Activated T-cell treated with anti-CD3 and anti-CD28 coated beads for 1 hour (primary cell): ENCODE measurements at regions not wholly inside any gene's neighbourhood (a gene's known extent, or its start where the extent isn't known, plus 50 kb on each side); places are given as distances from the start of the nearest gene placed in this dataset.
"Not testable (repeated sequence)": the region's sequence is repeated elsewhere in the genome, so short reads cannot be mapped to it uniquely, and the experiment has no call there.

ENCODE experiments used
- DNase-seq: peaks from one replicate; pipeline ENCODE4 v3.0.0-alpha.2; 2020; ENCODE audit warnings: low read depth

DNA sequence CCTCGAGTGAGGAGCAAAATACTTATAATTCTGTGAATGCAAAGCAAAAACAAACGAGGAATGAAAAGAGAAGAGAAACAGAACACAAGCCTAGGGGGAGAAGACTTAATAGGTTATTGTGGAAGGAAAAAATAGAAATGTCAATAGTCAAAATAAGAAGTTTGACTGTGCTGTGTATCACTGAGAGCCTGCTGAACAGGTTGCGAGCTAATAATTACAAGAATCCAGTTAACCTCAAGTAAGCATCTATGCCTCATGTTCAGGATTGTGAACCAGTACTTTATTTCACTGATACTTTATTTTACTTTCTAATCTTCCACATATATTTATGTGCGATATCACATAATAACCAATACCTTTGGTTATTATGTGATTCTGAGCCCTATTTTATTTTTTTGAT is 316.7 kb downstream of the OTUD1 start:
- no peak for DNase-seq

DNA sequence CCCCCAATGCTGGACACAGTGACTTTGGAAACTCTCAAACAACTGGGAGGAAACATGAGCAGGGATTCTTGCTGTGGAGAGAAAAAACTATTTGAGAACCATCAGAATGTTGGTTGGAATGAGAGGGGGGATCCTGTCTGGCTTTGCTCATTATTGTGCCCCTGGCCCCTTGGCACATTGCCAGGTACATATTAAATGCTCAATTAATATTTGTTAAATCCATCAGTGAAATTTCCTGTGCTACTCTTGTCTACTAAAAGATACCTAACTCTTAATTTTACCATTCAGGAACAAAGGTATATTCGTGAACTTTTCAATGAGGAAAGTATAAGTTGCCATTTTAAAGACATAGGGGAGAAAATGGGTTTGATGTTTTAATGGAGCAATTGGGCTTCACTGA is 329.4 kb downstream of the OTUD1 start:
- no peak for DNase-seq

DNA sequence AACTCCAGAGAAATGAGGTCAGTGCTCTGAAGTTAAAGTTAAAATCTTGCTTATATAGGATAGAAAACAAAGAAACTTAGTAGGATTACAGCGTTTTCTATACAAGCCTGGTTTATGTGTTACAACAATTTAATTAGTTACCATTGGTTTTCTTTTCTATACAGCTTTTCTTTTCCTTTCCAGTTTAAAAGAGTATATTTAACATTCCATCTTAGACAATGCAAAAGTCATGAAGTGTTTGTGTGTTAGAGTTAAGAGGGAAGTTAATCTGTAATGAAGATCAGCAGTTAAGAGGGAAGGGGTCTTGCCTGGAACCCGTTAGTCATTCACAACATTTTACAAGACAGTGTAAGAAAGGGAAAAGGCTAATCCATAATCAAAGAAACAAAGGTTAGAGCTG is 338.3 kb downstream of the OTUD1 start:
- no peak for DNase-seq

DNA sequence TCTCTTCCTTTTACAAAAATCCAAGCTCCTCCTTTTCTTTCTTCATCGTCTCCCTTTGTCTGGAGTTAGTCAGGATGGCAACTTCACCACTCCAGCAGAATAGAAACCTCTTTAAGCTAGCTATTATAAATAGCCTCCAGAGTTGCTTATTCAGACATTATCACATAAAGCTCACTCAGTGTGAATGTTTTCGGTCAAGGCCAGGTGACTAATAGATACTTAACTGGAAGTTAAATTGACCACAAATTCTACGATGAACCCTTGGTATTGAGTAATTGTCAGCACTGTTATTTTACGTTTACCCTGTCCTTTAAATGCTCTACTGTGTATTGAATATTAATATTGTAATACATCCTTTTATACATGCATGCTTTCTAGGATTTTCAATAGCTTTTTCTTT is 340.4 kb downstream of the OTUD1 start:
- DNase-seq, result no peak

DNA sequence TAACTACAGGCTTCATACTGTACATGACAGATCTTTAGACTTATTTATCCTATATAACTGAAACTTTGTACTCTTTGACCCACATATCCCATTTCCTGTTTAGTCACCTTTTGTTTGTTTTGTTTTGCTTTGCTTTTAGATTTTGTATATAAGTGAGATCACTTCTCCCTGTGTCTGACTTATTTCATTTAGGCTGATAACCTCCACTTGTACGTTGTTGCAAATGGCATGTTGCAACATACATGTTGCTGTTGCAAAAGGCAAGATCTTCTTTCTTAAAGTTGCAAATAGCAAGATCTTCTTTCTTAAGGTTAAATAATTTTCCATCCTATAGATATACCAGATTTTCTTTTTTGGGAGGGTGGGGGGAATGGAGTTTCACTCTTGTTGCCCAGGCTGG is 341.5 kb downstream of the OTUD1 start:
- DNase-seq, result no peak

DNA sequence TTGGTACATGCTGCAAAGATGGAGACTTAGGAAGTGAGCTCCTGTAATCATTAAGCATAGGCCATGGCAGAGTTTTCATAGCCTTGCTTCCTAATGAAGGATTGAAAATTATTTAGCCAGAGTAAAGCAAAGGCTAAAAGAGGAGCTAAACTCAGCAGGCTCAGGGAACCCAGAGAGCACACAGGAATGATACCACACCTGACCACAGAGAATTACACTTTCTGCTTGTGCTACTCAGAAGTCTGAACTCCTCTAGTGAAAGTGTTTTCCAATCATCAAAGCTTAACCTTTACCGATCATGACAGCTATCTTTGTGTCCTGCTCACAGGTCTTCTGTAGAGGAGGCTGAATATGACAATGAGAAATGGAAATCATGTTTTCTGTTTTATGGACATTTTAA is 347.7 kb downstream of the OTUD1 start:
- DNase-seq, result no peak

DNA sequence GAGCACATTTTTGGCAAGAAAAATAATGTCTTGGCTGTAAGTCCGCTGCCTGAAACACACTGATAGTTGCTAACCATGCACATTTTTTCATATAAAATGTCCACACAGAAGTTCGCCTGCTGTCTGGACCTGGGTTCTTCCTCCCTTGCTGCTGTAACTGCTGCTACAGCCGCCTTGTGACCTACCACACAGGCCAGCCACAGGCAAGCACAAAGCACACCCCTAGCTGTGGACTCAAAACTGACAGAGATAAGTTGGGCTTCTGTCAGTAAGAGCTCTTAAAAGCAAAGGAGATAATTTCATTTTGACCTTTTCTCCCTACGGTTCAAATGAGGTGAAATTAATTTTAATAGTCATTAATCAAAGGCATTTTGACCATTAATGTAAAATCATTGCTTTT is 354.7 kb downstream of the OTUD1 start:
- DNase-seq, result no peak

DNA sequence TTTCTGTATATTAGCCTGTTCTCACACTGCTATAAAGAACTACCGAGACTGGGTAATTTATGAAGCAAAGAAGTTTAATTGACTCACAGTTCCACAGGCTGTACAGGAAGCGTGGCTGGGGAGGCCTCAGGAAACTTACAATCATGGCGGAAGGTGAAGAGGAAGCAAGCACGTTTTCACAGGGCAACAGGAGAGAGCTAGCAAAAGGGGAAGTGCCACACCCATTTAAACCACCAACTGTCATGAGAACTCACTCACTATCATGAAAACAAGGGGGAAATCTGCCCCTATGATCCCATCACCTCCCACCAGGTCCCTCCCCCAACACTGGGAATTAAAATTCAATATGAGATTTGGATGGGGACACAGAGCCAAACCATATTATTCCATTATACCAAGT is 358.6 kb downstream of the OTUD1 start:
- DNase-seq, result not testable (repeated sequence)

DNA sequence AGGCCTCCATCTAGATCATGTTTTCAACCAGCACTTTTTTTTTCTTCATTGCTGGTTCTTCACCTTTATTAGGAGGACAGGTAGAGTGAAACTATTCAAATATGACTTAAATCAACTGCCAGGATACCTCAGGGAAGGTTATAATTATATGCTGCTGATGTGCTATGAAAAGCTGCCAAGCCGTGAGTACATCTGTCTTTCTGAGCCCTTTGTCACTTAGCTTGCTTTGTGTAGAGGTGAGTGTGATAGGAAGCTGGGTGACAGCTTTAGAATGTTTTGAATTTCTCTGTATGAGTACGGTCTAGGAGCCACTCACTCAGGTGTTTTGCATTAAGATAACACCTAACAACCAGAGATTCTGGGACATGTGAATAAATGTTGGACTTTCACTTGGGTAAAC is 365.2 kb downstream of the OTUD1 start:
- DNase-seq, result no peak

DNA sequence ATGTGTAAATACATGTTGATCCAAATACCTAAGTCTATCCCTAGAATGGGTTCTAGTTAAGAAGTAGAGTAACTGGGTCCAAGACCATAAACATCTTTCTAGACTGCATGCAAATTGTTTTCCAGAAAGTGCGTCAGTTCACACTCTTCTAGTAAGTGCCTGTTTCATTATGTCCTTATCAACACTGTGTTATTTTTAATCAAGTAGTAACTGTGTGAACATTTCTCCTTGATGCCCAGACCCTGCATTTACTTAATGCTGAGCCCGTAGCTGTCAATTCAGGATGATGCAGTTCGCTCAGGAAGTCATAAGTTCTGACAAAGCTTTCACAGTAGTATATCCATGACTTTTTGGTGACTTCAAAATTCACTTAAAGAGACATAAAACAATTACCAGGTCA is 374.8 kb downstream of the OTUD1 start:
- no peak for DNase-seq

DNA sequence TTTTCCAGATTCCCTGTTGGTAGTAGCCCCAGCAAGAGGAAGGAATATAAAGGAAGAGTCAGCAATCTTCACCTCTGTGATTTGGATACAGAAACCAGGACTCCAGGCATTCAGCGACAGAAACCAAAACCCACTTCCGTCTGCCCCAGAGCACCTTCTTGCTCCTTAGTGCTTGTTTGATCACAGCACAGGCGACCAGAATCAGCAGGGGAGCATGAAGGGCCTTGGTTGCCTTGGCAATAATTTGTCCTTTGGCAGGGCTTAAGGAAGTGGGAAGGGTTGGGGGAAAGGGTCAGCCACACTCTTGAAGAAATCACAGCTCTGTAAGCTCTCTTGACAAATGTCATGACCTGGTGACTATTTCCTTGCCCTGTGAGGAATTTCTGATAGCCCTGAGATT is 379.6 kb downstream of the OTUD1 start:
- no peak for DNase-seq

DNA sequence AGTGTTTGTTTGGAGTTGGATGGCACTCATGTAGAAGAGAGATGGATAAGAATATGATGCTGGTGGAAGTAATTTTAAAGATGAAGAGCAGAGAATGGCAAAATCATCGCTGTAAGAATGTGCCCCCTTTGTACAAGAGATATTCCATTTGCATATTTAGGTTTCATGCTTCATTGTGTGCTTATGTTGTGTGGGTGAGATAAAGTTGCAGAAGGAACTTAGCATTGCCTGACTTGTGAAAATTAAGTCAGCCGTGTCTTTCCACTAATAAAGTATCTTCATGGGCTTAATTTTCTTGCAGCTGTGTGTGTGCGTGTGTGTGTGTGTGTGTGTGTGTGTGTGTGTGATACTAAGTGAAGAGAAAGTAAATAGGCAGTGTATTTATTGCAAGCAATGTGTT is 381.9 kb downstream of the OTUD1 start:
- DNase-seq, result no peak

DNA sequence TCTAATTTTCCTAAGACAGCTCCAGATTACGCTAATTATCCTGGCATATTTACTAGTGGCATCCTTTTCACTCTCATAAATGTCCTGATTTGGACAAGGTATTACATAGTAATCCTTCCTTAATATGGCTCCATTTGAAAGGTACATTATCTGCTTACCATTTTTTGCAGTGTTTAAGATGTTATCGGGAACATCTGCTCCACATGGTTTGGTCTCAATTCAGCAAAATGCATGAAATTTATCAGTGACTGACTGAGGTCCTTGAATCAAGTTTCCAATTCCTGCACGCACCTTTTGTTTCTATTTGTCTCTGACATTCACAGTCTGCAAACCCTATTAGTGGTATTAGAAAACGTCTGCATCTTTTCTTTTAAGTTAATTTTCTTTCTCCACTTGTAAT is 384.1 kb upstream of the KIAA1217 start:
- no peak for DNase-seq

DNA sequence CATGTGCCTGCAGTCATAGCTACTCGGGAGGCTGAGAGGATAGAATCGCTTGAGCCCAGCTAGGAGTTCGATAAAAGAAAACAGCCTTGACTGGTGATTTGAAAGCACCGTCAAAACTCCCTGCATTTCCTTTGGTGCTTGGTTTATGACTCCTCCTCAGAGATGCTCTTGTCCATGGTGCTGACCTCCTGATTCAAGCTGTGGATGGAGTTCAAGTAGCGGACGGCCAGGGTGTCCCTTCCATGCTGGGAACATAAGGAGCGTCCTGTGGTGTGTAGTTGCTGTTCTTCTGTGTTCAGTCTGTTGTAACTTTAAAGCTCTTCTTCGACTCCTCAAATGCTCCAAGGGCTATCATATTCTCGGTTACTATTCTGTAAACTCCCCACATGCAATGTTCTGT is 382.5 kb upstream of the KIAA1217 start:
- DNase-seq, result no peak

DNA sequence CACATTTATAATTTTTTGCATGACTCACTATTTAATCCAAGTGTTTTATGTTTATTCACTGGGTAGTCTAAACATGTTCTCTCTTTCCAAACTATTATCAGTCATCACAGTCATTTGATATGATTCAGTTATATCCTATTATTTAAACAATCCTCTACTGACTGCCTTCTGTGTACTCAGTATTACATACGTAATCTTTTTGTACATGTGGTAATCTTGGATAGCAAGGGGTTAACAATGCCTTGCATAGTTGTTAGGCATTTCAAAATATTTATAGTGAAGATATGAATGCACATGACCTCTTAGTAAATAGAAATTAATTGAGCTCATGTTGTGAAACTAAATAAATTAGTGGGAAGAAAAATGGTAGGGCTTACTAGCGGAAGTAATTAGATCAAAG is 379.4 kb upstream of the KIAA1217 start:
- no peak for DNase-seq

DNA sequence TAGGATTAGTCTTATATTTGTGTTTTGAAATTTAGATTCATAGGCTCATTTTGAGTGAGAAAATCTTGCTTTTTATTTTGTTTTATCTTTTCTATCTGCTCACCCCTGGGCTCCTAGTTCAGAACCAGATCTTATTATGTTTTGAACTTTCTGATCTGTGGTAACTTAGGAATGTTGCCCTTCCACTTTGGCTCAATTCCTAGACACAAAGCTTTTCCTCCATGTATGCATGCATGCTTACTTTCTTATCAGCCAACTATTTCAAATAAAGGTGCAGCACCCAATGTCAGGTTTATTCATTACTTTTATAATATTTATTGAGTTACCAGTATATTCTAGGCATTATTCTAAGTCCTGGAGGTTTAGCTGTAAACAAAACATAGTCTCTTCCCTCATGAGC is 374.8 kb upstream of the KIAA1217 start:
- DNase-seq, result no peak

DNA sequence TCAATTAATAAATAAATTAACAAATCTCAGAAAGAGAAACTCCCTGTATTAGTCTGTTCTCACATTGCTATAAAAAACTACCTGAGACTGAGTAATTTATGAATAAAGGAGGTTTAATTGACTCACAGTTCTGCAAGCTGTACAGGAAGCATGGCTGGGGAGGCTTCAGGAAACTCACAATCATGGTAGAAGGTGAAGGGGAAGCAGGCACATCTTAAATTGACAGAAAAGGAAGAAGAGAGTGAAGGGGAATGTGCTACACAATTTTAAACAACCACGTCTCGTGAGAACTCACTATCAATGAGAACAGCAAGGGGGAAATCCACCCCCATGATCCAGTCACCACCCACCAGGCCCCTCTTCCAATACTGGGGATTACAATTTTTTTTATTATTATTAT is 358.3 kb upstream of the KIAA1217 start:
- no peak for DNase-seq

DNA sequence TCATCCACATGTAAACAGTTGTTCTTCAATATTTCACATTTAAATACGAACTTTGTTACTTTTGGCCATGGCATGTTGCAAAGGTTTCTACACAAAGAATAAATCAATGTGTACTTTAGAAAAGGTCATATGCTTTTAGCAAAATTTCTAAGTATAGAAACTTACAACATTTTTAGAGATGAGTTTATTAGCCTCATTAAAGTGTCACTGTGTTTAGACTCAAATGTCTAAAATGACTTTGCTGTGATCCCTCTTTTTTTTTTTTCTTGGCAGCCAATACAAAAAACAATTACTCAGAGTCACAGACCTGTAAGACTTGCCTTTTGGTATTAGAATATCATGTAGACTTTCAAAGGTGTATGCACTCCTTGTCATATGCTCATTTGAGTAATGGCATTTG is 349.3 kb upstream of the KIAA1217 start:
- no peak for DNase-seq

DNA sequence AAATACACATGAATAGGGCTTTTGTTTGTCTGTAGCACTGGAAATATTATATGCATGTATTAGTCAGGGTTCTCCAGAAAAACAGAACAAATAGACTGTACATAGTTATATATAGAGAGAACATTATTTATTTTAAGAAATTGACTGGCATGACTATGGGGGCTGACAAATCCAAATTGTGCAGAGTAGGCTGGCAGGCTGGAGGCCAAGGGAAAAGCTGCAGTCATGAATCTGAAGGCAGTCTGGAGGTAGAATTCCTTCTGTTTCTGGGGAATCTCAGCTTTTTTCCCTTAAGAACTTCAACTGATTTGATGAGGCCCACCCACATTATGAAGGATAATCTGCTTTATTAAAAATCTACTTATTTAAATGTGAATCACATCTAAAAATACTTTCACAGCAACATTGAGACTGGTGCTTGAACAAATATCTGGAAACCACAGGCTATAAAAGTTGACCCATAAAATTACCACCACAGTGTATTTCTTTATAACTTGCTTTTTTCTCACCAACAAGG is 344.2 kb upstream of the KIAA1217 start:
- no peak for DNase-seq

DNA sequence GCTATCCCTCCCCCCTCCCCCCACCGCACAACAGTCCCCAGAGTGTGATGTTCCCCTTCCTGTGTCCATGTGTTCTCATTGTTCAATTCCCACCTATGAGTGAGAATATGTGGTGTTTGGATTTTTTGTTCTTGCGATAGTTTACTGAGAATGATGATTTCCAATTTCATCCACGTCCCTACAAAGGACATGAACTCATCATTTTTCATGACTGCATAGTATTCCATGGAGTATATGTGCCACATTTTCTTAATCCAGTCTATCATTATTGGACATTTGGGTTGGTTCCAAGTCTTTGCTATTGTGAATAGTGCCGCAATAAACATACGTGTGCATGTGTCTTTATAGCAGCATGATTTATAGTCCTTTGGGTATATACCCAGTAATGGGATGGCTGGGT is 342.0 kb upstream of the KIAA1217 start:
- not testable (repeated sequence) for DNase-seq

DNA sequence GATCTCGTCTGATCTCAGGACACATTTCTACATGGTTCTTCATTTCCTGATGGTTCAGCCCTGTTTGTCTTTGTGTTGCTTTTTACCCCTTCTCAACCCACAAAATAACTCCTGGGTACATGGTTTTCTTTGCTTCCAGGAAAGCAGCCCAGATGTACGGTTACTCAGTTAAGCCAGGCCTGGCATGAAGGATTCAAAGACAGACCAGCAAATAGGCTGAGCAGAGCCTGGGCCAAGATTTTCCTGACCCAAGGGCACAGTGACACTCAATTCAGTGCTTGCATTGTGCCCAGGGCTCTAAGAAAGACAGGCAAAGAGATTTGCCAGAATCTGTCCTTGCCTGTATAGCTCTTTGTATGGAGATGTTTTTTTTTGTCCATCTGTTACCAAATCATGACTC is 340.8 kb upstream of the KIAA1217 start:
- no peak for DNase-seq

DNA sequence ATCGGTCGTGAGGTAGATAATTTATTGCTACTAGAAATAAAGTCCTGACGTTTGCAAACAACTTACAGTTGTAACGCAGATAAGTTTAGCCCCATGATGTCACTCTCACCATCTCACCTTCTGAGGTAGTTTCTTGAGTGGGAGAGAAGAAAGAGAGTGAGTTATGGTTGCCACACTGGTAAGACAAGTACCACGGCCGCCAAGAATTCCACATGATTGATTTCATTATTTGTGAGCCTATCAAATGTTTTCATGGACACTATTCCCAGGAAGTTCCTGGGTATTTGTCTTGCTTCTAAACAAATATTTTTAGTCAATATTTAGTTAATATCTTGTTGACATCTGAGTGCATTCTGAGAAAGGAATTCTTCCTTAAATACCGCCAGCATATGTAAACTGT is 339.4 kb upstream of the KIAA1217 start:
- no peak for DNase-seq

DNA sequence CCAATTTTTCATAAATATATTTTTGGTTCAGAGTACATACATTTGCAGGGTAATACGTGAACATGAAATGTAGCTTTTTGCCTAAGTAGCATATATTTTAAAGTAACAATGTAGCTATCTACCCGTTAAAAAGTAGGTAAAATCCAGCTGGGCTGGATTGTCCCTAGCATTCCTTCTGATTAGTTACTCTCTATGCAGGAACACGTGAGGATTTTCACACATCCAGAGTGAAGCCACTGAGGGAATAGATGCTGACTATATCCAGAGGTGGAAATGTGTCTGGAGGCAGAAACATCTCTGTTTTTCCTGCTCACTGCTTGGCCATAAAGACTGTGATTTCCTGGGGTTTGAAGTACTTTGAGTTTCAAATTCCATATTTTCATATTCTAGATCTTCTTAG is 338.9 kb upstream of the KIAA1217 start:
- DNase-seq, result no peak

DNA sequence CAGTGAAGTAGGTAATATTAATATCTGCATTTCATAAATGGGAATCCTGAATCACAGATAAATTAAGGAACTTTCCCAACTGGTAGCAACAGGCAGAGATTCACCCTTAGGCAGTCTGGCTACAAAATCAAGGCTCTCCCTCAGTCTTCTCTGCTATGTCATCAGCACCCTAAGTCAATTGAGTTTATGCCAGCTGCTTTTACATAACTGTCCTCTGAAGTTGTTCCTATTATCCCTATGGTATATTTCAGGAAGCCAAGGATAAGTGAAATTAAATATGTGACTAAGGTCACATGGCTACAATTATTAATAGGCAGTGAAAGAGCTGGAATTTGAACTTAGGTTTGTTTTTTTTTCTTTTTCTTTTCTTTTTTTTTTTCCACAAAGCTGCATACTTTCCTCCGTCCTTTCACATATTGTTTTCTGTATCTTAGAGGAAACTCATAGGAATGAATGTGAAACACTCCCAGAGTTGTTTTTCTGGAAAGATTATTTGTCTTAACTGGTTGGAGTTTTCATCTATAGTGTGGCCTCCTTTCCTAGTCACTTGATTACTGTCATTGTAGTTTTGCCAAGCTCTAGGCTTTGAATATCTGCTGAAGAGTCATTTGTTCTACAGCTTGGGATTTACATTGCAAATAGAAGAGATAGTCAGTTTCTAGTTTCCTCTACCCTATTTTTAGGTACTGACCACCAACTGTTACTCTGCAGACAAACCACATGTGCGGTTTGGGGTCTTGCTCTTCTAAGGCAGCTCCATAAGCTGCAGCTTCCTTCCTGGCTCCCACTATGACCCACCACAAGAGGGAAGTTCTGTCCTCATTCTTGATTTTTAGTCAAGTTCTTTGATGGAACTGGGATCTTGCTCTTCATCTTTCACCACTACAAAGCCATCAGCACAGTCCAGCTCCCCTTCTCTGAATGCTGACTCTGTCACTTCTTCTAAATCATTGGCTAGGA is 338.0 kb upstream of the KIAA1217 start:
- no peak for DNase-seq
